ENCODE measurements at regions not wholly inside any gene's neighbourhood (a gene's known extent, or its start where the extent isn't known, plus 50 kb on each side); places are given as distances from the start of the nearest gene placed in this dataset.

- TF ChIP-seq CTCF (IDR thresholded peaks at IDR 0.05; ENCODE audit: insufficient read depth, low read depth, low read length) (no peak), EZH2 (IDR thresholded peaks at IDR 0.05; ENCODE audit: insufficient read depth, low read length) (no peak)
Observed at GRCh38 chr11:87871056-87871455, 304.2 kb downstream of the RAB38 start.
